Stimulated activated naive B cell treated with anti-CD40 and anti-IgM and Interleukin-4, amounts not matched to agents 10 μg/mL and 1 μg/mL and 100 μg/mL, for 72 hours (primary cell): ENCODE measurements at regions not wholly inside any gene's neighbourhood (a gene's known extent, or its start where the extent isn't known, plus 50 kb on each side); places are given as distances from the start of the nearest gene placed in this dataset.
"Not testable (repeated sequence)": the region's sequence is repeated elsewhere in the genome, so short reads cannot be mapped to it uniquely, and the experiment has no call there.

Experiments
- ATAC-seq, 2 donors: fragments of 150-1000 bp; cut with Tn5 transposase; replicated peaks; 2 replicates each; pipeline ENCODE4 v1.10.0; 2021; ENCODE audit warnings: moderate library complexity in 1 of 2
- DNase-seq: peaks from one replicate; pipeline ENCODE4 v3.0.0; 2021
- H3K27ac Mint-ChIP-seq: one replicate; pipeline ENCODE4 v1.8.0; 2022; ENCODE audit warnings: mild to moderate bottlenecking, mixed read lengths
- H3K27me3 Mint-ChIP-seq, 2 donors: one replicate each; pipeline ENCODE4 v1.8.0; 2022; ENCODE audit warnings: mixed read lengths in 2 of 2
- H3K36me3 Mint-ChIP-seq, 2 donors: one replicate each; pipeline ENCODE4 v1.8.0; 2022; ENCODE audit warnings: mixed read lengths in 2 of 2, mild to moderate bottlenecking in 1 of 2
- H3K4me1 Mint-ChIP-seq, 2 donors: one replicate each; pipeline ENCODE4 v1.8.0; 2022; ENCODE audit warnings: mixed read lengths in 2 of 2, mild to moderate bottlenecking in 1 of 2
- H3K4me3 Mint-ChIP-seq, 2 donors: one replicate each; pipeline ENCODE4 v1.8.0; 2022; ENCODE audit warnings: mild to moderate bottlenecking in 2 of 2, mixed read lengths in 2 of 2, moderate library complexity in 1 of 2
- H3K9me3 Mint-ChIP-seq, 2 donors: one replicate each; pipeline ENCODE4 v1.8.0; 2022; ENCODE audit warnings: mixed read lengths in 2 of 2, mild to moderate bottlenecking in 1 of 2

GRCh38 chr12:28023156-28023887 is 50.8 kb upstream of the PTHLH start:
- Mint-ChIP-seq H3K9me3 (no peaks in the 10 kb centered on the region), H3K27me3 (peaks cover 11 to 20% of the 10 kb centered on the region in 2 donors), H3K27ac (peak overlapping the region; percentile 47), H3K4me1 (no peaks in the 10 kb centered on the region), H3K36me3 (no peaks in the 10 kb centered on the region), H3K4me3 (no peak overlapping the region)
- DNase-seq (no peak), ATAC-seq (no peak)

DNA sequence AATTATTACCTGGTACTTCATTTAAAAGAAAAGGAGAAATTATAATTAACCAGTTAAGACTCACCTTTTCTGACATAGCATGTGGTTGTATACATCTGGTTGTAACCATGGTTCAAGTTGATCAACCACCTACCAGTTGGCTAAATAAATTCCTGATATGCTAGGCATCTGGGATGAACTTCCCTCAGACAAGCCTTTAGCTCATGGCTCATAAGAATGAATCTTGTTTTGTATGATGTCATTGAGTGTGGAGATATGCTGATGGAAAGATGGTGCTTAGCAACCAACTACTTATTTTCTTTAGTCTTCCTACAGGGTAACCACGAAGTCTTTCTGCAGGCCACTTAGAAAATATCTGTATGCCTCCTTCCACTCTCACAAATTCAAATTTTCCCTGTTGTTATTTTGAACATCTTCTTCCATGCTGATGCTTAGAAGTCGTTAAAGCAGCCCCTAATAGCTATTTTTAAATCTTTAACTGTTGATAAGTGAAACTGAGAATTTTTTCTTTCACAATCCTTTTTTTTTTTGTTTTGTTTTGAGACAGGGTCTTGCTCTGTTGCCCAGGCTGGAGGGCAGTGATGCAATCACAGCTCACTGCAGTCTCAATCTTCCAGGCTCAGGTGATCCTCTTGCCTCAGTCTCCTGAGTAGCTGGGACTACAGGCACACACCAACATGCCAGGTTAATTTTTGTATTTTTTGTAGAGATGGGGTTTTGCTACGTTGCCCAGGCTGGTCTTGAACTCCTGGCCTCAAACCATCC is 51.9 kb upstream of the PTHLH start:
- DNase-seq: no peak
- no peak for ATAC-seq
- Mint-ChIP-seq H3K4me3 (no peak overlapping the region), H3K36me3 (no peaks in the 10 kb centered on the region), H3K4me1 (no peaks in the 10 kb centered on the region), H3K9me3 (no peaks in the 10 kb centered on the region), H3K27me3 (peaks cover 11 to 20% of the 10 kb centered on the region in 2 donors), H3K27ac (no peak overlapping the region)

- no peaks in the 10 kb centered on the region for H3K36me3 Mint-ChIP-seq
- H3K27ac Mint-ChIP-seq: no peak overlapping the region
- DNase-seq (no peak), ATAC-seq (no peak)
- H3K4me1 Mint-ChIP-seq: no peaks in the 10 kb centered on the region
- H3K4me3 Mint-ChIP-seq: no peak overlapping the region
- H3K27me3 Mint-ChIP-seq: peaks cover 11 to 20% of the 10 kb centered on the region in 2 donors
- no peaks in the 10 kb centered on the region for H3K9me3 Mint-ChIP-seq
Measured at GRCh38 chr12:28025821-28026505, 53.4 kb upstream of the PTHLH start.

- Mint-ChIP-seq H3K4me3 (no peak overlapping the region), H3K36me3 (no peaks in the 10 kb centered on the region), H3K9me3 (no peaks in the 10 kb centered on the region), H3K27ac (no peak overlapping the region), H3K4me1 (no peaks in the 10 kb centered on the region), H3K27me3 (peaks cover 11 to 20% of the 10 kb centered on the region in 2 donors)
- ATAC-seq: no peak
- DNase-seq: no peak
Measured at GRCh38 chr12:28026701-28027100, 54.2 kb upstream of the PTHLH start.

GRCh38 chr12:28027328-28027727 is 54.8 kb upstream of the PTHLH start:
- ATAC-seq (no peak), DNase-seq (no peak)
- Mint-ChIP-seq H3K27ac (no peak overlapping the region), H3K4me3 (no peak overlapping the region), H3K36me3 (no peaks in the 10 kb centered on the region), H3K27me3 (peaks cover 11 to 20% of the 10 kb centered on the region in 2 donors), H3K9me3 (no peaks in the 10 kb centered on the region), H3K4me1 (no peaks in the 10 kb centered on the region)

- Mint-ChIP-seq H3K27ac (no peak overlapping the region), H3K4me3 (no peak overlapping the region), H3K36me3 (no peaks in the 10 kb centered on the region), H3K4me1 (no peaks in the 10 kb centered on the region), H3K27me3 (peaks cover 11 to 13% of the 10 kb centered on the region in 2 donors), H3K9me3 (no peaks in the 10 kb centered on the region)
- DNase-seq (no peak), ATAC-seq (no peak)
Measured at GRCh38 chr12:28027947-28028724, 55.6 kb upstream of the PTHLH start.

GRCh38 chr12:28032811-28033537 is 60.4 kb upstream of the PTHLH start:
- Mint-ChIP-seq H3K27me3 (peaks cover 0 to 6% of the 10 kb centered on the region in 2 donors), H3K9me3 (no peaks in the 10 kb centered on the region), H3K4me3 (no peak overlapping the region), H3K27ac (no peak overlapping the region), H3K4me1 (no peaks in the 10 kb centered on the region), H3K36me3 (no peaks in the 10 kb centered on the region)
- ATAC-seq (no peak), DNase-seq (no peak)

DNA sequence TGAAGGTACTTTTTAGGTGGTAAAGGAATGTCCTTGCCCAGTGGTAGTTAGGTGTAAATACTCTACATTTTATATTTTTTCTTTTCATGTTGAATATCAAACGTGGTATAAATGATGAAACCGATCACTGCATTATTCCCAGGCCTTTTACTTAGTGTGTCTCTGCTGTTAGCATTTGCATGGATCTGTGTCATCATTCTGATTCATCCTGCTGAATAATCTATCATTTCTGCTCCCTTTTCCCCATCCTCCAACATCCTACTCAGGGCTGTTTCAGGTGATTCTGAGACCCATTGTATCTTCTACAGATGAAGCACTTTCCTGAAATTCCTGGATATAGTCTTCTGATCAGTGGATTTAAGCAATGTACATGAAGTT is 61.0 kb upstream of the PTHLH start:
- no peak for DNase-seq
- ATAC-seq: no peak

GRCh38 chr12:28034271-28034670 is 61.7 kb upstream of the PTHLH start:
- H3K36me3 Mint-ChIP-seq: no peaks in the 10 kb centered on the region
- H3K4me3 Mint-ChIP-seq: no peak overlapping the region
- no peak overlapping the region for H3K27ac Mint-ChIP-seq

More for the DNA sequence above, 61.0 kb upstream of the PTHLH start:
- no peak overlapping the region for H3K4me3 Mint-ChIP-seq
- H3K9me3 Mint-ChIP-seq: no peaks in the 10 kb centered on the region
- peaks cover 2 to 6% of the 10 kb centered on the region in 2 donors for H3K27me3 Mint-ChIP-seq
- H3K27ac Mint-ChIP-seq: no peak overlapping the region
- H3K36me3 Mint-ChIP-seq: no peaks in the 10 kb centered on the region
- H3K4me1 Mint-ChIP-seq: no peaks in the 10 kb centered on the region

DNA sequence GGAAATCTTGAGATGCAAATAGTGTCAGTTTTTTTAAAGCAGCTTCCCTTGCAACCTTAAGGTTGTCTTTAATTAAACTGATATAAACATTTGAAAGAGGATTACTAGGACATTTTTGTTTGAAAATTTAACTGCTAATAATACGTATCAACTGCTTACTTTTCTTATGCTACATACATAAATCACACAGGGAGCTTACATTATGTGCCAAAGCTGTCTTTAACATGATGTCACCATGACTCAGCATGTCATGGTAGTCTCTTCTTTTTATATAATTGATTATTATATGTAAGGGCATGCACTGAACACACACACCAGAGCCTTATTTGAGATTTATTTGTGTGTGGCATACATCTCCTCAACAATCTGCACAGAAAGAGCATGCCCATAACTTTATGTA is 63.0 kb upstream of the PTHLH start:
- Mint-ChIP-seq H3K27ac (no peak overlapping the region), H3K4me1 (no peaks in the 10 kb centered on the region), H3K27me3 (peaks cover 4 to 6% of the 10 kb centered on the region in 2 donors), H3K36me3 (no peaks in the 10 kb centered on the region), H3K9me3 (no peaks in the 10 kb centered on the region), H3K4me3 (no peak overlapping the region)
- no peak for ATAC-seq
- no peak for DNase-seq

More at GRCh38 chr12:28034271-28034670, 61.7 kb upstream of the PTHLH start:
- ATAC-seq: no peak
- no peak for DNase-seq
- Mint-ChIP-seq H3K9me3 (no peaks in the 10 kb centered on the region), H3K4me1 (no peaks in the 10 kb centered on the region), H3K27me3 (peaks cover 4 to 6% of the 10 kb centered on the region in 2 donors)

DNA sequence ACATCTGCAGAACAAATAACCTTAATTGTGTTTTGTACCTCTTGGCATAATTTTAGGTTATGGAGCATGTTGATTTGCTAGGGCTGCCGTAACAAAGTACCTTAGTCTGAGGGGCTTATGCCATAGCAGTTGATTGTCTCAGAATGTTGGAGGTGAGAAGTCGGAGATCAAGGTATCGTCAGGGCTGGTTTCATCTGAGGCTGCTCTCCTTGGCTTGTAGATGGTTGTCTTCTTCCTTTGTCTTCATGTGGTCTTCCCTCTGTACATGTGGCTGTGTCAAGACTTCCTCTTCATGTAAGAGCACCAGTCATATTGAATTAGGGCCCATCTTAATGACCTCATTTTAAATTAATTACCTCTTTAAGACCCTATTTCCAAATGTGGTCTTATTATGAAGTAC is 64.4 kb upstream of the PTHLH start:
- ATAC-seq (no peak), DNase-seq (no peak)
- H3K27ac Mint-ChIP-seq: no peak overlapping the region
- no peaks in the 10 kb centered on the region for H3K9me3 Mint-ChIP-seq
- H3K4me1 Mint-ChIP-seq: no peaks in the 10 kb centered on the region
- H3K27me3 Mint-ChIP-seq: peaks cover 4 to 6% of the 10 kb centered on the region in 2 donors
- no peak overlapping the region for H3K4me3 Mint-ChIP-seq
- no peaks in the 10 kb centered on the region for H3K36me3 Mint-ChIP-seq

DNA sequence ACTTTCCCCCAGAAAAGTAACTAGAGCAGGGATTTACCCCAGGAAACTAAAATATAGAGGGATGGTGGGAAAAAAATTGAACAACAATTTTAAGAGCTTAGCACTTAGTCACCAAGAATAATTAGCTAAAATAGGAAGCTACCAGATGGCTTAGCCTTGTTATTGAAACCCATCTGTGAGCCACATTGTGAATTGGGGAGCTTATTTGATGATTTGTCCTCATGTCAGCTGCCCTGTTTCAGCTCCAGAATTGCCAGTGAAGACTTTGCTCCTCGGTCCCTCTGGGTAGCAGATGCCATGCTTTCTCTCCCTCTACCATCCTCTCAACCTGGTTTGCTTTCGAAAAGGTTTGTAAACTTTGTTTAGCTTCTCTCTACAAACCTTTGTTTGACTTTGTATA is 67.7 kb upstream of the PTHLH start:
- no peaks in the 10 kb centered on the region for H3K36me3 Mint-ChIP-seq
- ATAC-seq: no peak
- peaks cover 0 to 4% of the 10 kb centered on the region in 2 donors for H3K27me3 Mint-ChIP-seq
- no peaks in the 10 kb centered on the region for H3K4me1 Mint-ChIP-seq
- no peak for DNase-seq
- H3K27ac Mint-ChIP-seq: no peak overlapping the region
- H3K4me3 Mint-ChIP-seq: no peak overlapping the region
- H3K9me3 Mint-ChIP-seq: peaks cover 0 to 2% of the 10 kb centered on the region in 2 donors

- H3K36me3 Mint-ChIP-seq, ATAC-seq, H3K27me3 Mint-ChIP-seq, H3K27ac Mint-ChIP-seq, H3K4me3 Mint-ChIP-seq, H3K4me1 Mint-ChIP-seq, DNase-seq, H3K9me3 Mint-ChIP-seq: not testable (repeated sequence)
Measured at GRCh38 chr12:28046600-28046999, 74.1 kb upstream of the PTHLH start.
